GM12892 (cell line): ENCODE measurements at regions not wholly inside any gene's neighbourhood (a gene's known extent, or its start where the extent isn't known, plus 50 kb on each side); places are given as distances from the start of the nearest gene placed in this dataset.

ENCODE experiments used
- POLR2AphosphoS5 ChIP-seq: IDR thresholded peaks from 2 replicates; pipeline ENCODE4 v1.6.1; 2011; ENCODE audit warnings: low read depth, low read length, control low read depth
- TAF1 ChIP-seq: IDR thresholded peaks from 2 replicates; pipeline ENCODE4 v1.6.1; 2011; ENCODE audit warnings: low read depth, mild to moderate bottlenecking, control low read depth, low read length, borderline replicate concordance

- TF ChIP-seq POLR2AphosphoS5 (no peak), TAF1 (no peak)
Measured at GRCh38 chr4:57364255-57364654, 254.1 kb upstream of the IGFBP7 start.
